GM21825 (cell line): ENCODE measurements at regions not wholly inside any gene's neighbourhood (a gene's known extent, or its start where the extent isn't known, plus 50 kb on each side); places are given as distances from the start of the nearest gene placed in this dataset.

Source experiments
- ATAC-seq: cut with Tn5 transposase; IDR thresholded peaks from one replicate; pipeline ENCODE4 v1.9.1; 2021; ENCODE audit warnings: mild to moderate bottlenecking, moderate library complexity; ENCODE audit not compliant: unreplicated experiment

DNA sequence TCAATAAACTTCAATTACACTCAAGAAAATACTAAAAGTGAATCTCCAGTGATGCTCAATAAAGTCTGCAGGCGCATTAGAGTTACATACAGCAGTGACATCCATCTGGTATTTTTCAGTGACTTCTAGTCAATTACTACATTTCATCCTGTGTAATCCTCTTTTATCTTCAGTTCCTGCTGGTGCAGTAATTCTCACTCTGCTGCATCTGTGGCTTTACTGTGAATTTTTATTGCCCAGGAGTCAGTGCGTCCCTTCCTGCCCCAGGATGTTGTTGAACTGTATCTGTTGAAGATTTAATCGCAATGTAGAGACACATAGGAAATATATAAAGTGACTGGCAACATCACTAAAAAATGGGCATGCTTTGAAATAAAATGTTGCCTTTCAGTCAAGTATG, 196.3 kb upstream of the TMTC4 start:
- ATAC-seq = no peak

GRCh38 chr13:100860866-100861265, 186.3 kb upstream of the TMTC4 start:
- ATAC-seq = no peak

GRCh38 chr13:100859861-100860260, 185.3 kb upstream of the TMTC4 start:
- ATAC-seq = no peak

- ATAC-seq = no peak
Observed at GRCh38 chr13:100855151-100855550, 180.6 kb upstream of the TMTC4 start.

DNA sequence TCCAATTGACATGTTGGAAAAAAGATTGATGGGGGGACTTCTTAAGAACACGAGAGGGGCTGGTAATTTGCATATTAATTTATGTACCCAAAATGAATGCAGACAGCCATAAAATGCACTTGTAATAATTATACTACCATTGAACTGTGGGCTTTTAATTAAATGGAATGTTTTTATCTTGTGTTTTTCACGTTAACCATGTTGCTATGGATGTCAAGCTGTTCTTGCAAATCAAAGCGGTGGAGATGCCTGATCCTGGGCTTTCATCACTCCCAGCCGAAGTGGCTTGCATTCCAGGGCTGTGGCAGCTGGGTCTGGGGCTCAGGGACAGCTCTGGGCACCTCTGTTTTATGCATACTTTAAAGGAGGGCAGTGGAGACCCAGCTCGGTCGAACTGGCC, 179.4 kb upstream of the TMTC4 start:
- ATAC-seq = no peak

GRCh38 chr13:100853434-100853833, 178.8 kb upstream of the TMTC4 start:
- no peak for ATAC-seq

DNA sequence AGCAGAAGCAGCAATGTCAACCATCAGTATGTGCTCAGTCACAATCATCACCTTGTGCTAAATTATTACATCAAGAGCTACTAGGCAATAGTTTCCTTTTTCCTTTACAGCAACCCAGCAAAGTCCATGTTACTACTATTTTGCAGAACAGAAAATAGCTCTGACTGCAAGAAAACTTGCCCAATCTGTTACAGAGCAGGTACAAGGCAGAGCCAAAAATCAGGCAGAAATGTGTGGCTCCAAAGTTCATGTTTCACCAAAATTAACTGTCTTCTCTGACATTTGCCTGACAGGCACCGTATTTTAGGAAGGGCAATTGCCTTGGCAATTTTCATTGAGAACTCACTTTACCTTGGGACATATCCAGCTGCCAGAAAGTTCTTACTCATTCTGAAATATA, 177.6 kb upstream of the TMTC4 start:
- no peak for ATAC-seq

- ATAC-seq = no peak
Observed at GRCh38 chr13:100848304-100848703, 173.7 kb upstream of the TMTC4 start.

- ATAC-seq = no peak
Observed at GRCh38 chr13:100845128-100845757, 170.6 kb upstream of the TMTC4 start.

- ATAC-seq = no peak
Observed at GRCh38 chr13:100842136-100842535, 167.5 kb upstream of the TMTC4 start.

GRCh38 chr13:100838387-100838786, 163.8 kb upstream of the TMTC4 start:
- ATAC-seq = no peak

- ATAC-seq = no peak
Observed at GRCh38 chr13:100837631-100838030, 163.0 kb upstream of the TMTC4 start.

DNA sequence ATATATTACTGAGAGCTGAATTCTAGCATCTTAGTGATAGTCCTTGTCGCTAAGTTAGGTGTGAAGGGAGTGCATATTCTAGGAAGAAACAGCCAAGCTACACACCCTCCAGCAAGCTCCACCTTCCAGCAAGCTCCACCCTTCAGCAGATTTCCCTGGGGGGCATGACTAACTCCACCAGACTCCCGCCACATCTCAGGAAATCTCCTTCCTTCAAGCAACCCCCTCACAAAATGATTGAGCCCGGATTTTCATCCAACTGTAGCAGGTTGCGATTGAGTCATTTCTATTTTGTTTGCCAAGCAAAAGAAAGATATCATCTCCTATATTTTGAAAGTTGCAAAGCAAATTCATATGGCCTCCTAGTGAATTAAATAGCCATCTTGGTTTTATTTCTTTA, 162.1 kb upstream of the TMTC4 start:
- no peak for ATAC-seq

DNA sequence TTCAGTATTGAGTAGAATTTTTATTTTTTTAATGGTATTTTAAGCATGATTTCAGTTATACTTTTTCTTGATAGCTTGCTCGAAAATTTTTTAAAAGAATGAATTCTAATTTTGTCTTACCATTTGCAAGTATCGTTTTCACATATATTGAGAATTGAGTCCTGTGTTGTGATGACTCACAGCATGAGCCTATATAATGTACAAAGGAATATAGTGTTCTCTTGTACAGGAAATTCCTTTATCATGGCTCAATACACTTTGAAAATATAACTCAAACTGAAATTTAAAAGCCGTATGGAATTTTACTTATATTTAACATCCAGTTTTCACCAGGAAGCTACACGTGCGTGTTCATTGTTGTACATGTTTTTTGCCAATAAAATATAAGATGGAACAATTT, 161.1 kb upstream of the TMTC4 start:
- no peak for ATAC-seq

DNA sequence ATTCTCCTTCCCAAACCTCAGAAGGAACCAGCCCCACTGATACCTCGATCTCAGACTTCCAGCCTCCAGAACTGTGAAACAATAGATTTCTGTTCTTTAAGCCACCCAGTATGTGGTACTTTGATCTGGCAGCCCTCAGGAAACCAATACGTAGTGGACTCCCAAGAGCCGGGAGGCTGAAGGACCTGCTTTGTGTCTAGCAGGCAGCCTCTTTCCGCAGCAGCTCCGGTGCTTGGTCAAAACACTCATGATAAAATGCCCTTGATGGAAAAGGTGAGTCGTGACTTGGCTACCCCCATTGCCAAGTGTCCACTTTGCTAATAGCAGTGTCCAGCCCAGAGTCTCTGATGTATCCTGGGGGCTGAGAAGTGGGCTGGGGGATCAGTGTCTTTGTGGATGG, 158.8 kb upstream of the TMTC4 start:
- no peak for ATAC-seq

GRCh38 chr13:100828226-100828625, 153.6 kb upstream of the TMTC4 start:
- ATAC-seq = no peak

DNA sequence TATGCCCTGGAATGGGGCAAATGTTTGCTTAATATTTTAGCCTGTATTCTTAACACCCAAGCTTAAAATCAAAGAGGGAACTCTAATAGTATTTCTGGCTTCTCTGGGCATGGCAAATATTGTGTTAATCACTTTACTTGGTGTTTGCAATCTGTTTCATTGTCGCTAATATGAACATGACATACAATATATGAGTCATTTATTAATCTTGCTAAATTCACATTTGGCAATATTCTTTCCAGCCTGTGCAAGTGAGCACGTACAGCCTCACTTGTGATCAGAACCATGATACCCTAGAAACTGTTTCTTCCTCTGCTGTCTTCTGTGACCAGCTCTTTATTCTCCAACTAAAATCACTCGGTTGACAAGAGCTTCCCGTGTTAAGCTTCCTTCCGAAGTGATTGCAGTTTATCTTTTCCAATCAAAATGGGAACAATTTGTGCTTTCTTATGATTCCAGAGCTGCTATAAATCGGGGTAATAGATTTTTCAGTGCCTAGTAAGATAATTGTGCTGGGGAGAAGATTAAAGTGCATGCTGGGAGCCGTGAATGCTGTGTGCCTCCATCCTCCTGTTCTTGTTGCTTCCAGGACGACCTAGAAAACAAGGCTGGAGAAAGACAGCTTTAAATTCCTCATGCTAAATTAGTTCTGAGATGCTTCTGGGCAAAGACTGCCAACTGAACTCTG, 153.0 kb upstream of the TMTC4 start:
- no peak for ATAC-seq

DNA sequence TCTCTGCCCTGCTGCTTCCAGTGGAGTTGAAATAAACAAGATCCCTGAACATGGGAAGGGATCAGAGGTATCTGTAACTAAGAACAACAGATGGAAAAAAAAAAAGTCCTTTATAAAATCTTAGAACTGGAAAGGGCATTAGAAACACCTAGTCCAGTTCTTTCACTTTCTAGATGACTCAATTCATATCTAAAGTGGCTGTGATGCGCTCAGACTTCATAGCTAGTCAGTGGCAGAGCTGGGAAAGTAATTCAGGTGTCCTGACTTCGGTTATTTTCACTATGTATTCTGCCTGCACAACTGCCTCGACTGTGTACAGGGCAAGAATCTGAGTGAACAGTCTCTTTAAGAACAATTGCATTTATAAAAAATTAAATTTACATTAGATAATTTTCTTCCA, 151.8 kb upstream of the TMTC4 start:
- ATAC-seq = no peak

DNA sequence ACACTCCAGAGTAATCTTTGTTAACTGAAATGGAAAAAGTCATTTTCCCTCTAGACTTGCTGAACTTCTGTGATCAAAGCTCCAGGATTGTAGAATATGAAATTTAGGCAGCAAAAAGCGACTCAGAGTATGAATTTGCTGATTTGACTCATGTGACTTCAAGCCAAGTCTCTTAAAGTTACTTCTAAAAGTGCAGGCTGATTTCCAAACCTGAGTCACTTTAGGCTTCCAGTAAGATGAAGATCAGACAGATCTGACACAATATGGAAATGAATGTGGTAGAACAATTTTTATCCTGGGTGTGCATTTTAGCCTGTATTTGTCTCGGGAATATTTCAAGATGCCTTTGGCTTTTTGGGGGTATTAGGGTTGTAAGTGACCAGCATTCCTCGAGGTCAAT, 151.0 kb upstream of the TMTC4 start:
- ATAC-seq = no peak

DNA sequence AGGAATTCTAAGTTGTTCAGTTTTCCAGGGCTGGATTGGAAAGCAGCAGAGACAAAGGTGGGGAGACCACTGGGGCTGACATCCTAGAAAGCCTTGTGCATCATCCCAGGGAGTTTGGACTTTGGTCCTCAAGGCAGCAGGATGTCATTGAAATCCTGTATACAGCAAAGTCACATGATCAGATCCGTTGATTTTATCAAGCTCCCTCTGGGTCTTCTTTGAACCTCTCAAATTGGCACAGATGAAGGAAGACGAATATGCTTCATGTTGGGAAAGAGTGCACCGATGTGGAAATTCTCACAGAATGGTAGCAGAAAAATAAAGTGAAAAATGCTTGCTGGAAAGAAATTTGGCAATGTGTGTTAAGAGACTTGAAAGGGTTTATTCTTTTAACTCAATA, 149.8 kb upstream of the TMTC4 start:
- no peak for ATAC-seq

GRCh38 chr13:100823448-100823847, 148.9 kb upstream of the TMTC4 start:
- ATAC-seq = no peak

DNA sequence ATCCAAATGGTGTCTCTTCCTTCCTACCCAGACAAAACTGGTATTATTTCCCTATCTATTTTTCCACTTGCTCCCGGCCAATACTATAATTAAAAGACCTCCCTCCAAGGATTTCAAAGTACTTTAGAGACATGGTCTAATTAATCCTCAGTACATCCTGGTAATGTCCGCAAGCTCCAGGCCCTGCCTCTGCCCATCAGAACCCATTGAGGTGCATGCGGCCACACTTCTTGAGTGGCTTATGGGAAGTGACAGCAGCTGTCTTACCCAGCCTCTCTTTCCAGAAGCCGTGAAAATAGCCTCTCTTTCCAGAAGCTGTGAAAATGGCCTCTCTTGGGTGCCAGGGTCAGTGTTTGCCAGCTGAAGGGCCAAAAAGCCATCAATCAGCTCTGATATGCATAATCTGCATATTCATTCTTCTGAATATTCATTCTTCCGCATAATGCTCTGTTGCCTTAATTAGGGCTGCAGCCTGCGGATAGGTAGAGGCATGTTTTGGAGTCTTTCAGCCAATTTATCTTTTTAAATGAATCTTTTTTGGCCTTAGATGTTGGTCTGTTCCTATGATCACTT, 148.4 kb upstream of the TMTC4 start:
- no peak for ATAC-seq

- no peak for ATAC-seq
Observed at GRCh38 chr13:100818711-100819110, 144.1 kb upstream of the TMTC4 start.
